Gastrocnemius medialis (tissue), 4 donors: ENCODE measurements at regions not wholly inside any gene's neighbourhood (a gene's known extent, or its start where the extent isn't known, plus 50 kb on each side); places are given as distances from the start of the nearest gene placed in this dataset.

Source experiments
- ATAC-seq, 2 donors: fragments of 150-250 bp; one replicate each; pipeline ENCODE4 v1.9.1; 2016
- DNase-seq, 2 donors: peaks; one replicate each; pipeline ENCODE4 v3.0.0-alpha.2; 2019
- H3K27ac ChIP-seq, 4 donors: fragments of 200-600 bp; sonication (generic); 1 replicate in 1 of 4; 2 replicates in 3 of 4; pipeline ENCODE4 v1.5.1; 2016 to 2018; ENCODE audit warnings: mild to moderate bottlenecking in 2 of 4, moderate library complexity in 1 of 4
- H3K27me3 ChIP-seq, 3 donors: fragments of 200-600 bp; sonication (generic) in 2 of 3; 1 replicate in 1 of 3; 2 replicates in 2 of 3; pipeline versions ENCODE4 v1.5.1 to v1.6.0; 2016 to 2019; ENCODE audit warnings: mild to moderate bottlenecking in 1 of 3, moderate library complexity in 1 of 3
- H3K36me3 ChIP-seq, 2 donors: fragments of 200-600 bp; sonication (generic) in 1 of 2; one replicate each; pipeline ENCODE4 v1.5.1; 2017 to 2018
- H3K4me1 ChIP-seq, 2 donors: fragments of 200-600 bp; sonication (generic) in 1 of 2; one replicate each; pipeline ENCODE4 v1.5.1; 2016 to 2017; ENCODE audit warnings: mild to moderate bottlenecking in 2 of 2
- H3K4me3 ChIP-seq, 4 donors: fragments of 200-600 bp; sonication (generic) in 3 of 4; 1 replicate in 1 of 4; 2 replicates in 3 of 4; pipeline ENCODE4 v1.5.1; 2016 to 2019; ENCODE audit warnings: mild to moderate bottlenecking in 2 of 4
- H3K9me3 ChIP-seq, 3 donors: fragments of 200-600 bp; sonication (generic) in 2 of 3; 1 replicate in 1 of 3; 2 replicates in 2 of 3; pipeline ENCODE4 v1.5.1; 2016 to 2019
- POLR2A ChIP-seq, 2 donors: fragments of 450-650 bp; IDR thresholded peaks; one replicate each; pipeline ENCODE4 v1.6.1; 2017; ENCODE audit warnings: antibody characterized with exemption in 2 of 2, mild to moderate bottlenecking in 2 of 2, moderate library complexity in 2 of 2
- in situ Hi-C, 4 donors: fragments of 200-750 bp; cut with MboI; loops; one replicate each; pipeline versions ENCODE4 v1.15.0 to v1.8.0; 2017; ENCODE audit warnings: low sequenced_read_pairs in 4 of 4
- intact Hi-C: fragments of 100-400 bp; cut with DNase I; formaldehyde crosslinking; loops from one replicate; pipeline ENCODE4 v1.15.1; 2023; ENCODE audit warnings: low total_unique reads
- TF ChIP-seq, protein P1 (sequence below), 5 experiments: fragments of 450-650 bp in 3 of 5; fragments of 200-600 bp in 2 of 5; sonication (generic) in 2 of 5; IDR thresholded peaks in 4 of 5; conservative IDR thresholded peaks in 1 of 5; 1 replicate in 4 of 5; 2 replicates in 1 of 5; pipeline ENCODE4 v1.5.1; 2016 to 2019; ENCODE audit warnings: antibody characterized with exemption in 5 of 5, mild to moderate bottlenecking in 3 of 5, moderate library complexity in 3 of 5

DNA sequence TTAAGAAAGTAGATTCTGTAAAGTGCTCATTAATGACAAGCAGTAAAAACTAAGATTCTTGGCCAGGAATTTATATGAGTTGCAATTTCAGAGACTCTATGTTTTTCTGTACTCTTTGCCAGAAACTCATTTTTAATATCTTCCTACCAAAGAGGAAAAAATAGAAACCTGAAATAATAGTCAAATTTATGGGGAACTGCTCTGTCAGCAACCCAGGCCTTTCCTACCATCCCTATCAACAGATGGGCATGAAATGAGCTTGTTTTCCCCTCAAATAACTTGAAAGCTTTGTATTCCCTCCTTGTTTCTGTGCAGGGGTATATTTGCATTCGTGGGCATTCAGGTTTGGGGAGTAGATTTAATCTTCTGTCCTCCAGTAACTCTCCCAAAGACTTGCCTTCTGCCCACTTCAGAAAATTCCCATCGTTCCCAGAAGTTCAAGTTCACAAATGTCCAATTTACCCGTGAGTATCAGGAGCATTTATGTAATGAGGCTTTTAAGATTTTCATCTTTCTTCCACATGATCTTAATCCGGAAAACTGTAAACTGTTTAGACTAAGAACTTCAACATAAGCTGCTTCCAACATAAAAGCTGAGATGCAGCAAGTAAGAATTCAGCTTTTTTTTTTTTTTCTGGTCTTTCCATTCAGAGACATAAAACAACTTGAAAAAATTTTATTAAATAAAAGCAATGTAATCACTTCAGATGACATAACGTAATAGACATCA lies 363.1 kb downstream of the EFNB2 start:
- intact Hi-C loops, result no loop called here
- no peak overlapping the region for H3K4me3 ChIP-seq
- in situ Hi-C loops, result no loop called here
- H3K4me1 ChIP-seq, result no peaks in the 10 kb centered on the region
- no peak for ATAC-seq
- TF ChIP-seq POLR2A (IDR thresholded peaks at IDR 0.05), result no peak
- TF ChIP-seq, protein P1, sequence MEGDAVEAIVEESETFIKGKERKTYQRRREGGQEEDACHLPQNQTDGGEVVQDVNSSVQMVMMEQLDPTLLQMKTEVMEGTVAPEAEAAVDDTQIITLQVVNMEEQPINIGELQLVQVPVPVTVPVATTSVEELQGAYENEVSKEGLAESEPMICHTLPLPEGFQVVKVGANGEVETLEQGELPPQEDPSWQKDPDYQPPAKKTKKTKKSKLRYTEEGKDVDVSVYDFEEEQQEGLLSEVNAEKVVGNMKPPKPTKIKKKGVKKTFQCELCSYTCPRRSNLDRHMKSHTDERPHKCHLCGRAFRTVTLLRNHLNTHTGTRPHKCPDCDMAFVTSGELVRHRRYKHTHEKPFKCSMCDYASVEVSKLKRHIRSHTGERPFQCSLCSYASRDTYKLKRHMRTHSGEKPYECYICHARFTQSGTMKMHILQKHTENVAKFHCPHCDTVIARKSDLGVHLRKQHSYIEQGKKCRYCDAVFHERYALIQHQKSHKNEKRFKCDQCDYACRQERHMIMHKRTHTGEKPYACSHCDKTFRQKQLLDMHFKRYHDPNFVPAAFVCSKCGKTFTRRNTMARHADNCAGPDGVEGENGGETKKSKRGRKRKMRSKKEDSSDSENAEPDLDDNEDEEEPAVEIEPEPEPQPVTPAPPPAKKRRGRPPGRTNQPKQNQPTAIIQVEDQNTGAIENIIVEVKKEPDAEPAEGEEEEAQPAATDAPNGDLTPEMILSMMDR (IDR thresholded peaks at IDR 0.05 in 4 of 5, conservative IDR thresholded peaks at IDR 0.05 in 1 of 5), result no peak
- no peaks in the 10 kb centered on the region for H3K36me3 ChIP-seq
- no peak overlapping the region for H3K27ac ChIP-seq
- H3K9me3 ChIP-seq, result no peaks in the 10 kb centered on the region
- no peak for DNase-seq
- H3K27me3 ChIP-seq, result no peaks in the 10 kb centered on the region

DNA sequence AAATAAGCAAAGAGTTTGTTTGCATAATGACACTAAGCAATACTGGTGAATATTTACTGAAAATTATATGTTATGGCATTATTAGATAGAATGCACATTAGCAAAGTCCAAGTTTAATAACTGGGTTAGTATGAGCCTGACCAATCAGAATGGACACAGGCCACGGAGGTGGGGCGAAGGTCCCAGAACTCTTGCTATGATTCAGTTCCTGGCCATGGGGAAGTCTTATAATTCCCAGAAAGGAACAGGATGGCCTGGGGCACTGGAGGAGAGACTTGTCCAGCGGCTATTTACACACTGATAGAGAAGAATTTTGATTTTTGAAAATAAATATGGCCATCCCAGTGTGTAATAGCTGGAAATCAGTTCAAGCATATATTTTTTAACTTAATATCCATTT lies 372.0 kb downstream of the EFNB2 start:
- no peak for TF ChIP-seq POLR2A (IDR thresholded peaks at IDR 0.05)
- TF ChIP-seq, protein P1 (IDR thresholded peaks at IDR 0.05 in 4 of 5, conservative IDR thresholded peaks at IDR 0.05 in 1 of 5), result no peak
- no peaks in the 10 kb centered on the region for H3K36me3 ChIP-seq

DNA sequence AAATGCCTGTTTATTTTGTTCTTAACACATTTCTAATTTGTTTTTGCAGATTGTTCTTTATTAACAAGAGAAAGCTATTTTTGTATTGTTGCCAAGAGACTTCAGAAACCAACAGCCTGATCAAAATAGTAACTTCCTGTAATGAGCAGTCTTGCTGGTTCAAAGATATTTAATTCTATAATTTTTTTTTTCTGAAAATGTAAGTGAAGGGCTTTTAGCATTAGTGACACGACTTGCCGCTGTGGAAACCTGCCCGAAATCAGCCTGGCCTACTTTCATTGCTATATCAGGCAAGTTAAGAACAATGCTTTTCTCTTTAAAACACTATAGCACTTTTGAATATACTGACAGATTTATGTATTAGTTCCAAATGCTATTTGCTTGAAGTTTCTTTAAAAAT lies 374.3 kb downstream of the EFNB2 start:
- no peak for DNase-seq
- Histone ChIP-seq H3K27ac (no peak overlapping the region), H3K27me3 (no peaks in the 10 kb centered on the region), H3K4me3 (no peak overlapping the region), H3K36me3 (no peaks in the 10 kb centered on the region), H3K9me3 (no peaks in the 10 kb centered on the region), H3K4me1 (no peaks in the 10 kb centered on the region)
- ATAC-seq, result no peak
- in situ Hi-C loops (no loop called here), intact Hi-C loops (no loop called here)
- TF ChIP-seq POLR2A (IDR thresholded peaks at IDR 0.05), result no peak
- TF ChIP-seq, protein P1 (IDR thresholded peaks at IDR 0.05 in 4 of 5, conservative IDR thresholded peaks at IDR 0.05 in 1 of 5), result no peak

More for the DNA sequence above, 372.0 kb downstream of the EFNB2 start:
- Histone ChIP-seq H3K27me3 (no peaks in the 10 kb centered on the region), H3K27ac (no peak overlapping the region), H3K9me3 (no peaks in the 10 kb centered on the region), H3K4me3 (no peak overlapping the region), H3K4me1 (no peaks in the 10 kb centered on the region)
- intact Hi-C loops (no loop called here), in situ Hi-C loops (no loop called here)
- ATAC-seq, result no peak
- no peak for DNase-seq

DNA sequence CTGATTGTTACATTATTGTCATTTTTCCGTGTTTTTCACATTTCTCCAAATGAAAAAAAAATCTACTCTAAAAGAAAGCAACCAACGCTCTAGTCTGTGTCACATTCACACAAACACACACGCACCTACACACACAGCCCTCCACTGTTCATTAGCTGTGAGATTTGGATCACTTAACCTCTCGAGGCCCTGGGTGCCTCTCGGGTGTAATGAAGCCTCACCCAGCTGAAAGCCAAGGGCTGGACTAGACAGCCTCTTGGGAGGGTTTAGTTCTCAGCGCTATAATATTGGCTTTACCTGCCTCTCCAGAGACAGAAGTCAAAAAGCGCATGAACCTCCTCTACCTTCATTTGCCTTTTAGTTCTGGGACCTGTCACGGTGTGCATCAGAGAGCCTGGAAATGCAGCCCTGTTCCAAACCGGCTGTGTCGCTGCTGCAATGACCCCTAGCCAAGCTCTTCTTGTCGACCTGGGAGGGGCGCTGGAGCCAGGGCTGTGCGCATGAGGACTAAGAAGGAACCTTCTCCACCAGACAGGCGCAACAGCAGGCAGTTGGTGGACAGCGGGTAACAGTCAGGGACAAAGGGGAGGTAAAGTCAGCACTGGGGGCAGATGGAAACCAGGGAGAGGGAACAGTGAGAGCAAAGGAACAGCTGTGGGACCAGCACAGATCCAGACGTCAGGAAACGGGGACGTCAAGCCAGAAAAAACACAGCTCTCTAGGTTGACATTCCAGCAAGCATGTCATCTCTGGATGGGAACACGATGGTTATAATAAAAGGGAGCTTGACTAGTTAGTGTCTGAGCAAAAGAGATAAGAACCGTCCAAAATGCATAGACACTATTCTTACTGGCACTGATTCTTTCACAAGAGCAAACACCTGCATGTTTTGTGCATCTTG lies 375.9 kb downstream of the EFNB2 start:
- Histone ChIP-seq H3K4me1 (no peaks in the 10 kb centered on the region), H3K4me3 (no peak overlapping the region), H3K36me3 (no peaks in the 10 kb centered on the region), H3K27me3 (no peaks in the 10 kb centered on the region), H3K9me3 (no peaks in the 10 kb centered on the region), H3K27ac (no peak overlapping the region)
- DNase-seq (no peak), ATAC-seq (no peak)
- TF ChIP-seq, protein P1 (IDR thresholded peaks at IDR 0.05 in 4 of 5, conservative IDR thresholded peaks at IDR 0.05 in 1 of 5), result no peak
- no peak for TF ChIP-seq POLR2A (IDR thresholded peaks at IDR 0.05)
- in situ Hi-C loops (no loop called here), intact Hi-C loops (no loop called here)
